SHP77 (cell line): ENCODE measurements at regions not wholly inside any gene's neighbourhood (a gene's known extent, or its start where the extent isn't known, plus 50 kb on each side); places are given as distances from the start of the nearest gene placed in this dataset.

ENCODE experiments used
- DNase-seq, 2 experiments: peaks; one replicate each; lab custom pipeline; 2025; lab: John Stamatoyannopoulos, UW

DNA sequence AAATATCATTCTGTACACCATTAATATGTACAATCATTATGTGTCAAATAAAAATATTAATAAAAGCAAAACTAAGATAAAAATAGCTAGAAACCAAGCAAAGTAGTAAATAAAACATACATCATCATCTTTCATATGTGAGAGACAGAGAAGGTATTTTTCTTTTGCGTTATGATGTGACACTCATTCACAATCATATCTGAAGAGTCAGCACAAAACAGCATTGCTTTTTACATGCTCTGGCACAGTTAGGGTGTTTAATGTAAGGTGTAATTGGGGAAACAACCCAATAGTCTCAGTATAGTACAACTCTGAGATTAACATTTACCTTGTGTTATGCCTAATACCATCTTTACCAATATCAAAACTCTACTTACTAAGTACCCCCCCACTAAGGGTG, 376.6 kb downstream of the TMA16 start:
- DNase-seq, result no peak

DNA sequence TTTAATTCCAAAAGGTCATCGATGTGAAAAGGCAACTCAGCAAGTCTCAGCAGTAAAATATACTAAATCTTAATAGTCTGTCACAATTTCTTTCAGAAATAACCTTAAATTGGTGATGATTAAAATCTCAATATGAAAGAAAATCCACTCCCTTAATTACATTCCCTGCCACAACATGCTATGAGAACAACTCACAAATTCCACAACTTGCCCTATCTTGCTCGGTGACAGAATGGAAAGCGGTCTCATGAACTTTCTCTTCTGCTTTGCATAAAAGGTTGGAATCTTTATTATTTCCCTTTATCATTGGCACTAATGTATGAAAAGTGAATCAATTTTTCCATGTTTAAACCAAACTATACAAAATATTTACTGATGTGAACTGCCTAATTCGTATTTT, 380.8 kb downstream of the TMA16 start:
- DNase-seq, result no peak

DNA sequence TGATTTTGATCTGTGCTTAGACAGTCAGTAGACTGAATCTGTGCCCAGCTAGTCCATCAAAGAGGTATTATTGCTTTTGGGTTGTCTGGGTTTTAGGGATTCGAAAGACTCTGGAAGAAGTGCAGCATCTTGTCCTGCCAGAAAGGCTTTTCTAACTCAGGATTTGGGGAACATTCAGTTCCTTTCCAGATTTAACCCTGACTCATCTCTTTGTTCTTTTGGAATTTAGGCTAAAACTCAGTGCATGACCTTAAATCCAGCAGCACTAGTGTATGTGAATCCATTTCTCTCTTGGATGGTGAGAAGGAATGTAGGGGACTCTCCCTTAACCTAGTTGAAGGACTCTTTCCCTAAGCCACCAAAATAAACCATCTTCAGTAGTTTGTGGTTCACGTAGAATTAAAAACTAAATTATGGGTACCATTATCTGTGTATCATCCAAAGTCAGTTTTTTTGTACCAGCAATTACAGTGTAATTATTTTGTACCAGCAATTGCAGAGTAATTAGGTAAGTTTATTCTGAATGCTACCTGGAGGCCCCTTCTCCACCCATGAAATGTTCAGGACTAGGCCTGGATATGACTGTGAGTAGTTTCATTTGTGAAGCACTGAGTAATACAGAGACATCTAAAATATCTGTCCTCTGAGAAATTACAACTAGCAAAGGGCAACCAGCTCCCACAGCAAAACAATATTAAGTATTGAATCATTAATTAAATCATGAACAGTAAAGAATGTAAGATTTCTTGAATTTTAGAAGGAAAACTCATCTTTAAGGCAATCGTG, 384.0 kb downstream of the TMA16 start:
- DNase-seq, result no peak

DNA sequence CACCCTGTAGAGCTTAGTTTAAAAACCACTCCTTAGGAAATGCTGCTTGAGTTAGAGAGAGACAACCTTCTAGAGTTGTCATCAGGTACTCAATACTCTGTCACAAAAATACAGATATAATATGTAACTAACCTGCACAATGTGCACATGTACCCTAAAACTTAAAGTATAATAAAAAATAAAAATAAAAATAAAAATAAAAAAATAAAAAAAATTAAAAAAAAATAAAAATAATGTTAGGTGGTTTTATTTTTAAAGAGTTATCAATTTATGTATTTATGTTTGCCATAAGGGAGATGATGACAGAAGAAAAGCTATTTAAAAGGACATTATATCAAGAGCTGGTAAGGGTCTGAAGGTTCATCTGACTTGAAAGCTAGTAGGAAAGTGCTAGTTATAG, 397.9 kb downstream of the TMA16 start:
- no peak for DNase-seq

DNA sequence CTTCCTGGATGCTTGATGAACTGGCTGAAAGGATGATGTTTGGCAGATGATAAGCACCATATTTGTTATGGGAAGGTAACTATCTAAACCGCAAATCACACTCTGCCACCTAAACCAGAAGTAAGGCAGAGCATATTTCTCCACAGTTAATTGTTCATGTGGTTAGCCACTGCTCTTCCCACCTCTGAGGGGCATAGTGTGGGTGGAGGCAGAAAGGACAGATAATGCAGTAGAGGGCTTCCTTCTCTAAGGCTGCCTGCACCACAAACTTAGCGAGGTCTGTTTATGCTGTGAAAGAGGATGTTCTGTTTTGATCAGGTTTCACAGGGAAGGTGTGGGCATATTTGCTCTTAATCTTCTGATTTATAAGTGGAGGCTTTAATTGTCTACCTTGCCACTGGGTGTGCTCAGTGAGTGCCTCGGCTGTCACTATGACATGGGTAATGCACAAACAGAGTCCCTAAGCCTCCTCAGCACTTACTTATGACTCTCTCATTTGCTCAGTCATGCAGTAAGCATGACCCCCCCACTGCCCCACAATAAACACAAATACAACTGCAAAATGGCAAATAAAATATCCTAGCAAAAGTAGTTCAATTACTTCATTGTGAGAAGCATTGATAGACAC, 401.0 kb downstream of the TMA16 start:
- no peak for DNase-seq

DNA sequence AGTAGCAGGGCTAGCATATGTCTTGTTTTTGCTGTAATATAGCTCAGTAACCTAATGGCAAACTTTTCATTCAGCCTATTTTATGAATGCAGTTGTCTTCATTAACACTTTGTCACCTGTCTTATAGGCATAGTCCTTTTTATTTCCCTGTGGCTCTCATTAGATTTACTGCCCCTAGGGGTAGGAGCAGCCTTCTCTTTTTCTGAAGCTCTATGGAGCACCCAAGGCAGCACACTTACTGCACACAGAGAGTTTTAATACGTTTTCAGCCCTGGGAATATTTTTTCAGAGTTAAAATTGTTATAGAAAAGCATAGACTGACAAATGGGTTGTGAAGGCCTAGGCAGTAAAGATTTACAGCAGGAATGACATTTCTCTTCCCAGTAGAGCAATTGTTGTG, 406.8 kb downstream of the TMA16 start:
- DNase-seq, result no peak

DNA sequence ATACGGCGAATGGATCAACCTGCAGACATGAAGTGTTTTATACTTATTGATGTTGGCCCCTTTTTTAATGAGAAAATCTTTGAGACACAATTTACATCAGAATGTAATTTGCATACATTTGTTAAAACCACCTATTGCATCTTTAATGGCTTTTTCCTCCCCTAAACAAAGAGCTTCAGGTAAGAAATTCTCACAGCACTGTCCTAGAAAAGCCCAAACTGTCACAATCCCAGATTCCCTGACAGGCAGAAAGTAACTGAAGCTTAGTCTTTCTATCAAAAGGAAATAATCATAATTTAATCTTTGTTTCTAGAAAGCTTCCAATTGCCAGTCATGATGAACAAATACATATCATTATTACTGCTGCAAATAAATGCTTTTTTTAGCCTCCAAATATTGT, 407.9 kb downstream of the TMA16 start:
- no peak for DNase-seq

DNA sequence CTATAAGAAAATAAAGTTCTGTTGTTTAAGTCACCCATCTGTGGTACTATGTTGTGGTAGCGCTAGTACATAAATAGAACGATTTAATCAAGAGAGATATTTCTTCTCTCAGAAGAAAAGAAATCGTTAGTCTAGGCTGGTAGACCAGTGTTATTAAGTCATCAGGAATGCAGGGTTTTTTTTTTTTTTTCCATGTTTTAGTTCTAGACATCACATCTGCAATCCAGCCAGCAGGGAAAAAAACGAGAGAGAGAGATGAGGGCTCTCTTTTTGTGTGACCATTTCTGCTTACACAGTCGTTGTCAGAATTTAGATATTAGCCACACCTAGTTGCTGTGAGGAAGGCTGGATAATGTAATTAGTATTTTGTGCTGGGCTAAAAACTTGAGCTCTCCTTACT, 417.4 kb downstream of the TMA16 start:
- DNase-seq, result no peak

DNA sequence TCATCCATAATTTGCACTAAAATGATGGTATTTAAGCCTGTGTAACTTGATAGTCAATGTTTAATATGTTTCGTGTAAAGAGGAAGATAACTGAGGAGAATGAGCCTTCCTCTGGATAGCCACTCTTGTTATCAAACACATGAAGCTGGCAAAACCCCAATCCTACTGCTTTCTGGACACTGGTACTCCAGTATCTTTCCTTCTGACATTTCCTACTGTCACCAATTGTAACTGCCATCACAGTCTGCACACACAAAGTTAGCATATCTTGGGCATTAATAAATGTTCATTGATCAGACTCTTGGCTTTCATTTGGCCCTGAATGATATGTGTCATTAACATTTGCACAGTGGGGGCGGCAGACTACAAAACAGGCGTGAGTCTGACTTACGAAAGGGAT, 419.1 kb downstream of the TMA16 start:
- DNase-seq, result no peak

DNA sequence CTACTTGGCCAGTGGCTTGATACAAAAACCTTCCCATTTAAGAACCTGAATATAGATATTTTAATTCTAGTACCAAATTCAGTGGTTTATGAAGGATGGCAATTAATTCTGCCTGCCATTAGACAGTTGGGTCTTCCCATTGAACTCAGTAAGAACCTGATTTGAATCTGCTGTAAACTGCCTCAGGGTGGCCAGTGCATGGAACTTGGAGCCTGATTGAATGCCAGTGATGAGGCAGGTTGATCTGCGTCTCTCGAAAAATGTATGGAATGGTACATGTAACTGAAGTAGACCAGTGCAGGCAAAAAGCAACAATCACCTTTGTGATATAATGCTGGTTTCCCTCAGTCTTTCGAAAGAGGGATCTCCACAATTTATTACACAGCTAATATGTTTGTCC, 421.4 kb downstream of the TMA16 start:
- DNase-seq, result no peak

DNA sequence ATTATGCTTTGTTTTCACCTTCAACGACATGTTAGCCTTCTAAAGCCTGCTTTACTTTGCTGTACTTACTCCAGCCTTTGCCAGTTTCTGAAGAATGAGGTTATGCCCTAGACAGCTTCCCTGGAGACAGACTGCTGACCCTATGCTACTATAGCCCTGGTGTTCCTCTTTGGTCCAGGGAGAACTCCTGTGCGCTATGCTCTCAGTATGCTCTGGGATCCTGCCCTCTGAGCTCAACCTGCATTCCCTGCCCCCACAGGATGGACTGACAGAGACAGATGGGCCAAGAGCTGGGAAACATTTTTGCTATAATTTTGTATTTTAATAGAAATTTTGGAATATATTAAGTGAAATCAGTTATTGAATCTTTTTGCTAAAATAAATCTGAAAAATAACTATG, 425.9 kb downstream of the TMA16 start:
- DNase-seq, result no peak

DNA sequence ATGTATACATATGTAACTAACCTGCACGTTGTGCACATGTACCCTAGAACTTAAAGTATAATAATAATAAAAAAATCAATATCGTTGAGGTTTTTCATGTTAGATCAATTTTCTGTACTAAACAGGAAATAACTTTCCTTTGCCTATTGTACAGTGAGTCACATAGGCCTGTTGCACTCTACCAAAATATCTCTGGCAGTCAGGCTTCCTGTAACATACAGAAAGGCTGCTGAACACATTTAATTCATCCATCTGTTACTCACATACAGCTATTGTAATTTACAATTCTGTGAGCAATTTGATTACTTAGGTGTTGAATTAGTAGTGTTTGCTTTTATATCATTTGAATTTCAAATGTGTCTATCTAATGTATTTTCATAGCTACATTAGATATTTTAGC, 427.8 kb downstream of the TMA16 start:
- DNase-seq, result no peak

DNA sequence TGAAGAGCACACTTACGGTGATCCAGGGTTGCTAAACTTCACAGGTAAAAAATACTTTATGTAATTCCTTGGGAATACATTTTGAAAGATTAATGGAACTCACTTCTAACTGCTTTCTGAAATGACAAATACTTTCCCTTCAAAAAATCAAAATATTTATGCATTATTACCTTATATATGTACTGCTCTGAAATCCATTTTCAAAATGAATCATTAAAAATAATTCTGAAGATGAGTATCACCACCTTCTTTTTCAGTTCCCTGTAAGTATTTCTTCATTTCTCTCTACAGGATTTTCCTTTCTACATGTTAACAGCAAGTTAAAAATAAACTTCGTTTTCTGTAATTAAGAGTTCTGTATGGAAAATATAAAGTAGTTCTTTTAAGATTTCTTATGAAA, 428.6 kb downstream of the TMA16 start:
- no peak for DNase-seq

DNA sequence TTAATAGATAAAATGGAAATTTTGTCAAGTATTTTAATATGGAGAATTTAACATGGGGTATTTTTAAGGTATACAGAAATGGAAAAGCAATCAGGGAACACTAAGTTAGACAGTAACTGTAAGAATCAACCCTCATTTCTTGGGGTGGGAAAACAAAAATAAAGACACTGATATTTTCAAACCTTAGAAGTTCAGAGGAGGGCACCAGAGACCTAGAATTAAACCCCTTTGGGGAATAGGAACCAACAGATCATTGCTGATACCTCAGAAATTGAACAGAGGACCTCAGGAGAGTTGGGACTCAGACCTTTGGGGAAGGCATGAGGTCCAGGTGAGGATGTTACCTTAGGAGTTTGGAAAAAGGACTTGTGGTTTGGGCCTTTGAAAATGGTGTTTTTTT, 435.6 kb downstream of the TMA16 start:
- no peak for DNase-seq

DNA sequence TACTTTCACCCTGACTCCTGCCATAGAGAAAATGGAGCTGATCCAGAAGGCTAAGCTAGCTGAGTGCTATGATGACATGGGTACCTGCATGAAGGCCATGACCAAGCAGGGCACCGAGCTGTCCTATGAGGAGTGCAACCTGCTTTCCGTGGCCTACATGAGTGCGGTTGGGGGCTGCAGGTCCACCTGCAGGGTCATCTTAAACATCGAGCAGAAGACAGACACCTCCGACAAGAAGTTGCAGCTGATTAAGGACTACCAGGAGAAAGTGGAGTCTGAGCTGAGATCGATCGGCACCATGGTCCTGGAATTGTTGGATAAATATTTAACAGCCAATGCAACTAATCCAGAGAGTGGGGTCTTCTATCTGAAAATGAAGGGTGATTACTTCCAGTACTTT, 438.0 kb downstream of the TMA16 start:
- no peak for DNase-seq

DNA sequence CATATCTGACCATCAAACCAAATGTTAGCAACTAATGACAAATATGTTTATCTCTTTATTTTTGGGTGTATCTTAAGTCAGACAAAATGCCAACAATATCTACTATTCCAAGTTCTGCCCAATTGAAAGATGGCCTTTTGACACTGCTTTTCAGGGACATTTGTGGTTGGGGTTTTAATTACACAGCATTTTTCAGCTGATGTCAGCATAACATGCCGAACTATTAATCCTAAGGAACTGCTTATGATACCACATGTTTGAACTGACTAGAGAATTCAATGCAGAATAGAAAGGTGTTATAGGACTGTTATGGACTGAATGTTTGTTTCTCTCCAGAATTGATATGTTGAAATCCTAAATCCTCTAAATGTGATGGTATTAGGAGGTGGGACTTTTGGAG, 445.1 kb downstream of the TMA16 start:
- no peak for DNase-seq

DNA sequence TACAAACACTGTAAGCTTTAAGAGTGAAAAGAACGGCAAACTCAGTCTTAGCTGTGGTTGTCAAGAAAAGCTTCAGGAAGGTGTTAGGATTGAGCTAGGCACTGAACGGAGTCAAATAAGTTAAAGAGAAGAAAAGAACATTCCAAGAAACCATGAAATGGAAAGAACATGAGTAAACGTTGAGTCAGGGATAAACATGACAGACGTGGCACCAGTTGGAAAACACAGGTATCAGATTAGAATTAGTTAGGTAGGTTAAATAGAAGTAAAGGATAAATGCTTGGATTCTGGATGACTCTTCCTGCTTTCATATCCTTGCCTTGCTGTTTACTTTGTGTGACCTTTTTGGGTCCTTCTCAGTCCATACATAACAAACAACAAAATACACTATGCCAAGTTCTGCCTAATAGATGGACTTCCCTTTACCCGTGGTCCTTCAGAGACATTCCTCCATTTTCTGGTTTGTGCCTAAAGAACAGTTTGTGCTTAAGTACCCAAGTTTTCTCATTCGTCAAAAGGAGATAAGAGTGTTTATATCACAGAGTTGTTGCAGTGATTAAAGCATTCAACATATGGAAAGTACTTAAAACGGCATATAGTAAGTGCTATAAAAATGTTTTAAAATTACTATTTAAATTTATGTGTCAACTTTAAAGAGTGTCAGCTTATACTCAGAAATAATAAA, 446.9 kb downstream of the TMA16 start:
- DNase-seq, result no peak

DNA sequence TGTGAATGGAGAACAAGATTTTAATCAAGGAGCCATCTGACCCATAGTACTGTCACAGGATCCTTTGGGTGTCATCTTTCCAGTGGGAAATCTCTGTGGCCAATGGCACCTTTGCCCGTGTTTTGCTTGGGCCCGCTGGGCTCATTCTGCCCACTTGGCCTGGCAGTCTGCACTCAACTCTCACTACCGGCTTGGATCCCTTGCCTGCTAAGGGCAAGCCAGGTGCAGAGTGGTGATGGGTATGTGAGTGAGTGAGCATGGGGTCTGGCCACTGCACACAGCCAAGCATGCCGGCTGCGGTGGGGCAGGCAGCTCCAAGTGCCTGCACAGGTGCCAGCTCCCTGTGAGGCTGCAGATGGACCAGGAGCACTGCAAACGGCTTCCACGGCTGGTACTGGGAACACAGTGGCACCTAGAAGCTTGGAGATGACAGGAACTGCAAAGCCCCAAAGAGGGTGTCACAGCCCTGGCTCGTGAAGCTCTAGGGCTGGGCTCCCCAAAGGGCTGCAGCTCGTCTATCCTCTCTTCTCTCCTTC, 454.5 kb downstream of the TMA16 start:
- DNase-seq, result no peak

DNA sequence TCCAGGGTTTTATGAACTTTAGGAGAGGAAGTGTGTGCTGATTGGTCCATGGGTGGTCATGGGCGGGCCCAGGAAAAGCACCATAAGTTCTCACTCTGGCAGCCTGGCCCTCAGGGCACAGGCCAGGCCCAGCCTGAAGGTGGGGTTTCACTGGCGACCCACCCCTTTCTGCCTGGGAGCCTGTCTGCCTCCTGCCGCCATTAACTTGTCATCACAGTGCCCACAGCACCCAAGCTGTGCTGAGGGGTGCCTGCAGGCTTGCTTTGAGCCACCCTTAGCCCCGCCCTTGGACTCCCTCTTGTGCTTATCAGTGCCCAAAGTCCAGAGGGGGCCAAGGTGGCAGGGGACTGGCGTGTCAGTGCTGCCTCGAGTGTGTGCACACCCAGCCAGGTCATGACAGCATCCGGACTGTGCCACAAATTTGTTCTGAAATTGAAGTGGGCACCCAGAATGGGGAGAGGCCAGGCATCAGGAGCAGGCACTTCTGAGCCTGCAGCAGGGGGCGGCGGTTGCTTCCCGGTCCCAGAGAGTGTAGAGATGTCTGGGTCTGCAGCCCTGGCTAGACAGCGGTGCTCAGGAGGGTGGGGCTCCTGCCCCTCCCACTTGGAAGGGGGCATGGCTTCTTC, 455.6 kb downstream of the TMA16 start:
- no peak for DNase-seq

DNA sequence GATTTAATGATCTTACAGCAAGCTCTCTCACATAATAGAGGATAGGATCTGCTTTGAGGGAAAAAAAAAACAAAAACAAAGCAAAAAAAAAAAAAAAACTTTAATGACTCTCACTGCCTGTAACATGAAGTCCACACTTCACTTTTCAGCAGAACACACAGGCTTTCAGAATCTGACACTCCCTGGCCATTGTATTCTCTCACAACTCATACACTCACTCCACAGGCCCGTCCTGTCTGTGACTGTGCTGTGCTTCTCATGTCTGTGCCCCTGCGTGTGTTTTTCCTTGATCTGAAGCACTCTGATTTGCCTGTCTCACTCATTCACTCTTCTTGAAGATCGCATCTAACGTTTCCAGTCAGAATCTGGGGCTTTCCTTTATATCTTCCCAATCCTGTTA, 460.8 kb downstream of the TMA16 start:
- no peak for DNase-seq

DNA sequence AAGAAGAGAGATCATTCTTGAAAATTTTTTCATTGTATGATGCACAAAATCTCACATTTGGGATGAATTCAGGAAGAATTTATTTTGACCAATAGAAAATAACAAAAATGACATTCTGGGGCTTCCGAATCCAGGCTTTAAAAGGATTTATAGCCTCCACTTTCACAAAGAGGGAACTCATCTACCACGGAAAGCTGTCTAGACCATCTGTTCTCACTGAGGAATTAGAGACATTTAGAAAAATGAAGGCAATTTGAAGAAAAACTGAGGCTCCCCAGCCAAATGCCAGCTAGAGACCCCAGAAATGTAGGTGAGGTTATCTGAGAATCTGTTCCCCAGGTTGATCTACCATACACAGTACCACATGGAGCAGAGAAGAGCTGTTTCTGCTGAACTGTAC, 464.3 kb downstream of the TMA16 start:
- no peak for DNase-seq

DNA sequence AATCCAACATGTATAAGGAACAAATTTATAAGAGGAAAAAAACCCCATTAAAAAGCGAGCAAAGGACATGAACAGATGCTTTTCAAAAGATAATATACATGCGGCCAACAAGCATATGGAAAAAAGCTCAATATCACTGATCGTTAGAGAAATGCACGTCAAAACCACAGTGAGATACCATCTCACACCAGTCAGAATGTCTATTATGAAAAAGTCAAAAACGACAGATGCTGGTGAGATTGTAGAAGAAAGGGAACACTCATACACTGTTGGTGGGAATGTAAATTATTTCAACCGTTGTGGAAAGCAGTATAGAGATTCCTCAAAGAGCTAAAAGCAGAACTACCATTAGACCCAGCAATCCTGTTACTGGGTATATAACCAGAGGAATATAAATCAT, 465.4 kb downstream of the TMA16 start:
- DNase-seq, result no peak

DNA sequence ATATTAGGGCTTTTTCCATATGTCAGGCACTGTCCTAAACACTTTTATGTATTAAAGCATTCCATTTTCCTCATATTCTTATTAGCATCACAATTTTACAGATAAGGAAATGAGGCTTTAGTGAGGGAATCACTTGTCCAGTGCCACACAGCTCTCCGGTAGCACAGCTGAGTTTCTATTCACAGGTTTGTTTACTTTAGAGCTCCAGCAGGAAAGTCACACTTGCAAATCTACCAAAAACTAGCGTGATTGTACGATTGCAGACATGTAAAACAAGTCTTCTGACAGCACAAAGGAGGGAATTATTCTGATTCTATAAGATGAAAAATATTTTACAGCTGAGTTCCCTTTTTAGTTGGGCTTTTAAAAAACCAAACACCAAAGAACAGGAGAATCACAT, 472.1 kb downstream of the TMA16 start:
- DNase-seq, result no peak
